Activated CD4-positive, alpha-beta memory T cell treated with anti-CD3 and anti-CD28 coated beads for 36 hours (primary cell): ENCODE measurements at regions not wholly inside any gene's neighbourhood (a gene's known extent, or its start where the extent isn't known, plus 50 kb on each side); places are given as distances from the start of the nearest gene placed in this dataset.

ENCODE experiments used
- CTCF ChIA-PET: fragments of 350-600 bp; sonication (Branson Sonifier 250); formaldehyde crosslinking; loops from one replicate; lab custom pipeline; 2021; ENCODE audit warnings: antibody characterized with exemption, inconsistent platforms; lab: Charles Lee
- POLR2A ChIA-PET: fragments of 350-600 bp; sonication (Branson Sonifier 250); formaldehyde crosslinking; loops from one replicate; lab custom pipeline; 2021; ENCODE audit warnings: antibody characterized with exemption; lab: Charles Lee
- DNase-seq: peaks from one replicate; pipeline ENCODE4 v3.0.0-alpha.2; 2020
- H3K27ac Mint-ChIP-seq: one replicate; pipeline ENCODE4 v1.8.0; 2021; ENCODE audit warnings: mixed read lengths
- H3K27me3 Mint-ChIP-seq: one replicate; pipeline ENCODE4 v1.8.0; 2021; ENCODE audit warnings: mixed read lengths
- H3K36me3 Mint-ChIP-seq: one replicate; pipeline ENCODE4 v1.8.0; 2021; ENCODE audit warnings: mixed read lengths
- H3K4me1 Mint-ChIP-seq: one replicate; pipeline ENCODE4 v1.8.0; 2021; ENCODE audit warnings: low read depth, mixed read lengths
- H3K4me3 Mint-ChIP-seq: one replicate; pipeline ENCODE4 v1.8.0; 2021; ENCODE audit warnings: mild to moderate bottlenecking, mixed read lengths
- H3K9me3 Mint-ChIP-seq: one replicate; pipeline ENCODE4 v1.8.0; 2021; ENCODE audit warnings: mixed read lengths
- intact Hi-C: fragments of 100-400 bp; cut with micrococcal nuclease; formaldehyde crosslinking; loops from one replicate; pipeline ENCODE4 v1.15.1; 2023

DNA sequence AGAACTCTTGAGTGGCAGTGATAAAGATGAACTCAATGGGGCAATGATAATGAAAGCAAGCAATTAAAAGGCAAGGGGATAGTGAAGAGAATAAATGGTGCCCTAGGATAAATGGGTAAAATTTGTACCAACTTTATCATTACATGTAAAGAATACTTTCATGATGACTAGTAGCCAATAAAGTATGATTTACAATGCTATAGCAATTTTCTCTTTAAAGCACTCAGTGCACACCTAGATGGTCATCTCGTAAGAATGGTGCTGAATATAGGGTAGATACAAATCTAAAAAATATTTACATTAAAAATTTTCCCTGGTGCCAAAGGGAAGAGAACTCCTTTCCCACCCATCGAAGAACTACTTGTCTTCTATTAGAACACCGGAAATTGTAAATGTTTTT, 651.4 kb downstream of the STPG2 start:
- peaks cover 4% of the 10 kb centered on the region for H3K9me3 Mint-ChIP-seq
- ChIA-PET POLR2A (no interaction called here), CTCF (no interaction called here)
- no peak overlapping the region for H3K27ac Mint-ChIP-seq
- DNase-seq = no peak
- intact Hi-C loops = no loop called here
- no peaks in the 10 kb centered on the region for H3K36me3 Mint-ChIP-seq
- H3K4me3 Mint-ChIP-seq = no peak overlapping the region
- H3K4me1 Mint-ChIP-seq = no peaks in the 10 kb centered on the region
- no peaks in the 10 kb centered on the region for H3K27me3 Mint-ChIP-seq

DNA sequence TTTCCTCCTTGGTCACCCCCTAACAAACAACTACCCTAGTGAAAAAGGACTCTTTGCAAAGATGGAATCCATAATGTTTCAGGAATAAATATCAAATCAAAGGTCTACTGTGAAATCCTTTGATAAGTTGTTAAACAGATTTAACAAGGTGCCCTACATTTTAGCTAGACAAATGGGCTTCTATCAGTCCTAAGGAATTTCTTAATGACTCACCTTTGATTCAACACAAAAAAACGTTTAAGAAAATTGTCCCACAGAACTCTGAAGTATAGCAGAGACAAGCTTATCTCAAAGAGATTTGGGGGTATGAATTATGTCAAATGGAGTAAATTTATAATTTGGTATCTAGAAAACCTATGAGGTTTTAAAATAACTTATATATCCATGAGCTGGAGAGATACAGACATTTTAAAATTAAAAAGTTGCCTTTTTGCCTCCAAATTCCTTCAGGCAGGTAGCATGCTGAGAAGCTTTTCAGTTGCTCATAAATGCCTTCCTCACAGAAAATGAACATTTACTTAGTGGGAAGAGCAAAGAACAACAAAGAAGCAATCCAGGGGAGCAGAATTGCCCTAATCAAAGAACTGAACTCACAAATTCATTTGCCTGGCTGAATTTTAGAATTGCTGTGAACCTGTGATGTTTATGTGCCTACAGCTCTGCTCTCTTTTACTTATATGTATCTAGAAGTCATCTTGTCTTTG, 649.3 kb downstream of the STPG2 start:
- H3K4me1 Mint-ChIP-seq = no peaks in the 10 kb centered on the region
- no peak overlapping the region for H3K27ac Mint-ChIP-seq
- peaks cover 3% of the 10 kb centered on the region for H3K9me3 Mint-ChIP-seq
- ChIA-PET POLR2A (interaction anchor here (1.3 kb wide), 1 partner anchor 18 kb away, joined by 3 read pairs; no protein-coding TSS in a partner anchor), CTCF (no interaction called here)
- DNase-seq = no peak
- no peaks in the 10 kb centered on the region for H3K36me3 Mint-ChIP-seq
- intact Hi-C loops = no loop called here
- H3K27me3 Mint-ChIP-seq = no peaks in the 10 kb centered on the region
- no peak overlapping the region for H3K4me3 Mint-ChIP-seq

DNA sequence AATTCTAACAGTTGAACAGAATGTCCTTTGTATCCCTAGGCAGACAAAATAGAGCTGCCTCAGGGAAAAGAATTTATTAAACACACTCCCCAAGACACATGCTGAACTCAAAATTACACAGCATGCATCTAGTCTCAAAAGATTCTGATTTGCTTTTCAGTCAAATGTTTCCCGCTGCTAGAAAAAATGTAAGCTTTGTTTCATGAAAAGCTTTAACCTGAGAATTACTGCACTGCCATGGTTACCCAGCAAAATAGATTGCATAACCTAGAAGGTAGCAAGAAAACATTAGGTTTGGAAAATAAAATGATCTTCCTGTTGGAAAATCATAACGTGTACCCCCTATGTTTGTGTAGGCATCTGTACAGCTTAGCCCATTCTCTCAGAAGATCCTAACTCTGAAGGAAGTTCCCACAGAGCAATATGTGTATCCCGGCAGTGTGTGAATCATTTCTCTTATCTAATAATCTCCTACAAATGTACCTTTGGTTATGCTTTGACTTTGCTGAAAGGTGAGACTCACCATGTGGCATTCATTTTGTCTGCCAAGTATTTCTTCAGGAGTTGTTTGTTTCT, 646.9 kb downstream of the STPG2 start:
- H3K4me1 Mint-ChIP-seq = no peaks in the 10 kb centered on the region
- no peaks in the 10 kb centered on the region for H3K9me3 Mint-ChIP-seq
- intact Hi-C loops = no loop called here
- no peaks in the 10 kb centered on the region for H3K27me3 Mint-ChIP-seq
- POLR2A ChIA-PET = no interaction called here
- no peak overlapping the region for H3K27ac Mint-ChIP-seq
- CTCF ChIA-PET = no interaction called here
- DNase-seq = no peak
- no peaks in the 10 kb centered on the region for H3K36me3 Mint-ChIP-seq
- H3K4me3 Mint-ChIP-seq = no peak overlapping the region

DNA sequence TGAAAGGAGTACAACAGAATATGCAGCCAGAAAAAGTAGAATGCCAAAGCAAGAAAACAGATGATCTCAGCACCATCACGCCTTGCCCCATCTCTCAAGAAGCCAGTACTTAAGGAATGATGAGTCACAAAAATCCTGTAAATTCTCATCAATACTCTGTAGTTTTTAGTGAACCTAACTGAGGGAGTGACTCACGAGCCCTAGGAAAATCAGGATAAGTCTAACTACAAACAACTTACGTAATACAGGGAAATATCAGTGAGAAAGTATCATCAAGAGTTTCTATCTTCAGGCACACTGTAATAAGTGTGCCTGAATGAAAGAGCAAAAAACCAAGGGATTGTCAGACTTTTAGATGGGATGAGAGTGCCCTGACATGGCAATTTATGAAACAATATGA, 644.4 kb downstream of the STPG2 start:
- Mint-ChIP-seq H3K27me3 (no peaks in the 10 kb centered on the region), H3K4me1 (no peaks in the 10 kb centered on the region), H3K36me3 (no peaks in the 10 kb centered on the region), H3K4me3 (no peak overlapping the region), H3K9me3 (peaks cover 3% of the 10 kb centered on the region), H3K27ac (no peak overlapping the region)
- POLR2A ChIA-PET = no interaction called here
- CTCF ChIA-PET = no interaction called here
- intact Hi-C loops = no loop called here
- no peak for DNase-seq

DNA sequence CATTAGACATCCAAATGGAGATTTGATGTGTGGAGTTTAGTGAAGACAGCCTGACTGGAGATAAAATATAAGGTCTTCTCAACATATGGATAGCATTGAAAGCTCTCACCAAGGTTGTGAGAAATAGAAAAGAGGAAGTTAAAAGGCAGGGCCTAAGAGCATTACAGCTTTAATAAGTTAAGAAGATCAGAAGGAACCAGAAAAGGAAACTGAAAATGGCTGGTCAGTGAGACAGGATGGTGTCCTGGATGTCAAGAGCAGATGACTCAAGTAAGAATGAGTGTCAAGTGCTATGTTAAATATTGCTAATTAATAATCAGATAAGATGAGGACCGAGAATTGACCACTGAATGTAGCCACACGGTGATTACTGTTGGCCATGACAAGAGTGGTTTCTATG, 642.9 kb downstream of the STPG2 start:
- intact Hi-C loops = no loop called here
- H3K4me3 Mint-ChIP-seq = no peak overlapping the region
- no peak for DNase-seq
- H3K4me1 Mint-ChIP-seq = no peaks in the 10 kb centered on the region
- no peaks in the 10 kb centered on the region for H3K27me3 Mint-ChIP-seq
- no peaks in the 10 kb centered on the region for H3K36me3 Mint-ChIP-seq
- POLR2A ChIA-PET = no interaction called here
- no peak overlapping the region for H3K27ac Mint-ChIP-seq
- H3K9me3 Mint-ChIP-seq = peaks cover 3% of the 10 kb centered on the region
- CTCF ChIA-PET = no interaction called here

DNA sequence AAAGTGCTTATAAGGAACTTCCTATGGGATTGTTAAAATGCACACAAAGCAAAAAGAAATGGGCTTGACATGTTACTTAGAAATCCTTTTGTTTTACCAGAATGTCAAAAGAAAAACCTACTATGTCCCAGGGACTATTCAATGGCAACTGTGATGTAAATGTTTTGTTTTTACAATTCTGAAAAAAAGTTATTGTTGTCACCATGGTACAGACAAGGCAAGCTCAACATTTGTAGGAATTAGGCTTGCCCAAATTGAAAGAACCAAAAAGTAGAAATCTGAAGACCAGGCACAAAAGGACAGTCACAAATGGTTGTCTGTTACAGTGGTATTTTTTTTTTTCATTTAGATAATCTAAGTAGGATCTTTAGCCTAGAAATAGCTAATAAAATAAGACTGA, 638.6 kb downstream of the STPG2 start:
- no peaks in the 10 kb centered on the region for H3K4me1 Mint-ChIP-seq
- POLR2A ChIA-PET = no interaction called here
- no peak for DNase-seq
- peaks cover 9% of the 10 kb centered on the region for H3K9me3 Mint-ChIP-seq
- intact Hi-C loops = no loop called here
- CTCF ChIA-PET = no interaction called here
- H3K27ac Mint-ChIP-seq = no peak overlapping the region
- no peaks in the 10 kb centered on the region for H3K27me3 Mint-ChIP-seq
- no peak overlapping the region for H3K4me3 Mint-ChIP-seq
- no peaks in the 10 kb centered on the region for H3K36me3 Mint-ChIP-seq

DNA sequence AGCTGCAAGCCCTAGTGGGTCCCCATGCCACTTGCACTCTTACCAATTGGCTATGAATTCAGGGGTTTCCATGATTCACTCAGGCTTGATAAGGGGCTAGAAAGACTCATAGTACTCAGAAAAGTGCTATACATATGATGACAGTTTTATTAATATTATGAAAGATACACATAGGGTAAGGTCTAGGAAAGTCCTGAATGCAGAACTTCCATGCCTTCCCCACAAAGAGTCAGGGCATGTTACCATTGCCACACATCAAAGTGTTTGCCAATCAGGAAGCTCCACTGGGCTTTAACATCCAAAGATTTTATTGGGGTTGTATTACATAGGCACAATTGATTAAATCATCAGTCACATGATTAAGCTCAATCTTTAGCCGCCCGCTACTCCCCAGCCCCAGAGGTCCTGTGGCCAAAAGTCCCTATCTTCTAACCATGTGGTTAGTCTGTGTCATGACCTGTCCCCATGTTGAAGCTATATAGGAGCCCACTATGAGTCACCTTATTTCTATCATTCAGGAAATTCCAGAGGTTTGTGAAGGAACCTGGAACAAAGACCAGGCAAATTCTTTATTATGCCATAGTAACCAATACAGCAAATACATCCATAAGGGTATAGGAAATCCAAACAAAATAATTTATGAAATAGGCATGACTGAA, 635.6 kb downstream of the STPG2 start:
- H3K27ac Mint-ChIP-seq = no peak overlapping the region
- peaks cover 9% of the 10 kb centered on the region for H3K9me3 Mint-ChIP-seq
- H3K4me1 Mint-ChIP-seq = no peaks in the 10 kb centered on the region
- no peak overlapping the region for H3K4me3 Mint-ChIP-seq
- intact Hi-C loops = no loop called here
- H3K27me3 Mint-ChIP-seq = no peaks in the 10 kb centered on the region
- ChIA-PET POLR2A (no interaction called here), CTCF (no interaction called here)
- no peak for DNase-seq
- H3K36me3 Mint-ChIP-seq = no peaks in the 10 kb centered on the region
